ENCODE measurements at regions not wholly inside any gene's neighbourhood (a gene's known extent, or its start where the extent isn't known, plus 50 kb on each side); places are given as distances from the start of the nearest gene placed in this dataset.

DNA sequence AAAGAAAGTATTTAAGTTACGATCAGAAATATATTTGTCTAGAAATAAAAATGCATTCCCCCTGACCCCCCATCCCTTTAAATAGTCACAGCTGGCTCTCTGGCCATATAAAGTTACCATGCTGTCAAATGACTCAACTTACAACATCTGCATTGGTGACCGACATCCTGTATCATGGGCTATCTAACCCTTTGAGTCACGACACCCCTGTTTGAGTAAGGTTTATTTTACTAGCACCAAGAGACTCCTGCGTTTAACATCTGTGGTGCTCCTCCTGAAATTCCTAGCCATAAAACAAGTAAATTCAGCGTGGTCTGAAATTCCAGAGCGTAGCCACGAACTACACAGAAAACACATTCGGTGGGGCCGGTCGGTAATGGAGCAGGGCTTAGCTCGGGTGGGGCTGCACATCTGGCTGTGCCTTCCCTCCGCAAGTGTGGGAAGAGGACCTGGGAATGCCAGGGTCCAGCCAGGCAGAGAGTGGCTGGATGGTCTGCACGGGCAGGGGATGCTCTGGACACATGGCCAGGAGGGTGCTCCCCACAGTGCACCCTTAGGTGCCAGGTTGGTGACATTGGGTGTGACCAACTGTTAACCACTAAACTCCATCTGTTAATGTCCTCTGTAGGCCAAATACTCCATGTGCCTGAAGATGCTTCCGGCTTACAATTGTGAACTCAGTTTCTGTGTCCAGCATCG lies 53.0 kb upstream of the CLDN14 start:
- no peak overlapping the region for H2AFZ ChIP-seq (ENCODE audit: low read depth, low read length, severe bottlenecking)
- H3K27me3 ChIP-seq (ENCODE audit: low read length) = no peaks in the 10 kb centered on the region
- TF ChIP-seq EZH2phosphoT487 (conservative IDR thresholded peaks at IDR 0.05; ENCODE audit: low read length) = no peak
- TF ChIP-seq, protein P1, sequence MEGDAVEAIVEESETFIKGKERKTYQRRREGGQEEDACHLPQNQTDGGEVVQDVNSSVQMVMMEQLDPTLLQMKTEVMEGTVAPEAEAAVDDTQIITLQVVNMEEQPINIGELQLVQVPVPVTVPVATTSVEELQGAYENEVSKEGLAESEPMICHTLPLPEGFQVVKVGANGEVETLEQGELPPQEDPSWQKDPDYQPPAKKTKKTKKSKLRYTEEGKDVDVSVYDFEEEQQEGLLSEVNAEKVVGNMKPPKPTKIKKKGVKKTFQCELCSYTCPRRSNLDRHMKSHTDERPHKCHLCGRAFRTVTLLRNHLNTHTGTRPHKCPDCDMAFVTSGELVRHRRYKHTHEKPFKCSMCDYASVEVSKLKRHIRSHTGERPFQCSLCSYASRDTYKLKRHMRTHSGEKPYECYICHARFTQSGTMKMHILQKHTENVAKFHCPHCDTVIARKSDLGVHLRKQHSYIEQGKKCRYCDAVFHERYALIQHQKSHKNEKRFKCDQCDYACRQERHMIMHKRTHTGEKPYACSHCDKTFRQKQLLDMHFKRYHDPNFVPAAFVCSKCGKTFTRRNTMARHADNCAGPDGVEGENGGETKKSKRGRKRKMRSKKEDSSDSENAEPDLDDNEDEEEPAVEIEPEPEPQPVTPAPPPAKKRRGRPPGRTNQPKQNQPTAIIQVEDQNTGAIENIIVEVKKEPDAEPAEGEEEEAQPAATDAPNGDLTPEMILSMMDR (IDR thresholded peaks at IDR 0.05; ENCODE audit: insufficient read depth, low read length, poor library complexity, severe bottlenecking) = no peak
- no peaks in the 10 kb centered on the region for H3K36me3 ChIP-seq (ENCODE audit: low read length)
- peaks cover 14% of the 10 kb centered on the region for H3F3A ChIP-seq (ENCODE audit: insufficient read depth)
- H3K4me3 ChIP-seq (ENCODE audit: insufficient read depth, low read length, poor library complexity, severe bottlenecking) = no peak overlapping the region
- no peak overlapping the region for H3K4me2 ChIP-seq (ENCODE audit: low read depth, low read length, poor library complexity, severe bottlenecking)
- H4K20me1 ChIP-seq (ENCODE audit: low read depth, low read length) = no peaks in the 10 kb centered on the region
- no peaks in the 10 kb centered on the region for H3K79me2 ChIP-seq (ENCODE audit: insufficient read depth, low read length)
- no peak overlapping the region for H3K9ac ChIP-seq (ENCODE audit: low read length)
- no peak overlapping the region for H3K27ac ChIP-seq (ENCODE audit: low read depth, low read length)
- H3K9me2 ChIP-seq (replicated peaks; ENCODE audit: insufficient read depth, low read length) = no peaks in the 10 kb centered on the region
- H3K9me3 ChIP-seq (ENCODE audit: insufficient read depth, low read length) = no peaks in the 10 kb centered on the region

DNA sequence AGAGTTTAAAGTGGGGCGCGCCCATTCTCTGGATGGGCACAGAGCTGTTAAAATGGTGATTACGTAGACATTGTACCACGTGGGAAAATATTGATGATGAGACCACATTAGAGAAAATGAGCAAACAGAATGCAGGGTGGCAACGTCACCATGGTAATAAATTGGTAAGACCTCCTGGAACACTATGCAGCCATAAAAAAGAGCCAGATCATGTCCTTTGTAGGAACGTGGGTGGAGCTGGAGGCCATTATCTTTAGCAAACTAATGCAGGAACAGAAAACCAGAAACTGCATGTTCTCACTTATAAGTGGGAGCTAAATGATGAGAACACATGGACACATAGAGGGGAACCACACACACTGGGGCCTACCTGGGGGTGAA lies 53.5 kb upstream of the CLDN14 start:
- Histone ChIP-seq H3K27me3 (ENCODE audit: low read length) (no peaks in the 10 kb centered on the region), H3K27ac (ENCODE audit: low read depth, low read length) (no peak overlapping the region), H2AFZ (ENCODE audit: low read depth, low read length, severe bottlenecking) (no peak overlapping the region), H3K9ac (ENCODE audit: low read length) (no peak overlapping the region), H3K36me3 (ENCODE audit: low read length) (no peaks in the 10 kb centered on the region), H3K9me3 (ENCODE audit: insufficient read depth, low read length) (no peaks in the 10 kb centered on the region), H3K79me2 (ENCODE audit: insufficient read depth, low read length) (no peaks in the 10 kb centered on the region), H3K4me3 (ENCODE audit: insufficient read depth, low read length, poor library complexity, severe bottlenecking) (no peak overlapping the region), H4K20me1 (ENCODE audit: low read depth, low read length) (no peaks in the 10 kb centered on the region), H3K4me2 (ENCODE audit: low read depth, low read length, poor library complexity, severe bottlenecking) (no peak overlapping the region), H3K9me2 (replicated peaks; ENCODE audit: insufficient read depth, low read length) (no peaks in the 10 kb centered on the region), H3F3A (ENCODE audit: insufficient read depth) (peaks cover 14% of the 10 kb centered on the region)
- TF ChIP-seq, protein P1 (IDR thresholded peaks at IDR 0.05; ENCODE audit: insufficient read depth, low read length, poor library complexity, severe bottlenecking) = no peak
- no peak for TF ChIP-seq EZH2phosphoT487 (conservative IDR thresholded peaks at IDR 0.05; ENCODE audit: low read length)

DNA sequence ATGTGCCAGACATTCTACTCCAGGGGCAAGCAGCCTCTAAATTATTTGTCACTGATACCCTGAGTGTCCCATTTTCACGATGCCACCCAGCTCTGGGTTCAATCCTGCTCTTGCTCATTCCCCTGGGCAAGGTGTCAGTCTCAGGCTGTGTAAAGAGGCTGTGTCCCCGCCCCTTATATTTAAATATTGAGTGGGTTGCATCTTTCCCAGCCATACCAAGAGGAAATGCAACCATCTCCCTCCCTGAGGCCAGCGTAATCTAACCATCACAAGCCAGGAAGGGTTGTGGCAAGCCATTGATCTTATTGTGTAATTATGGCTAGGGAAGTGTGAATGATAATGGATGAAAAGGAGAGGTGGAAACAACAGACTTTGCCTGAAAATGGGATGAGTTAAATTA lies 54.7 kb upstream of the CLDN14 start:
- Histone ChIP-seq H3K9ac (ENCODE audit: low read length) (peak overlapping the region; percentile 7; the same call in 1 of the 2 replicates), H4K20me1 (ENCODE audit: low read depth, low read length) (no peaks in the 10 kb centered on the region), H3F3A (ENCODE audit: insufficient read depth) (peaks cover 14% of the 10 kb centered on the region), H3K9me3 (ENCODE audit: insufficient read depth, low read length) (no peaks in the 10 kb centered on the region), H3K79me2 (ENCODE audit: insufficient read depth, low read length) (no peaks in the 10 kb centered on the region), H3K9me2 (replicated peaks; ENCODE audit: insufficient read depth, low read length) (no peaks in the 10 kb centered on the region), H3K27ac (ENCODE audit: low read depth, low read length) (peak overlapping the region; percentile 85), H3K27me3 (ENCODE audit: low read length) (no peaks in the 10 kb centered on the region), H3K4me3 (ENCODE audit: insufficient read depth, low read length, poor library complexity, severe bottlenecking) (no peak overlapping the region), H3K4me2 (ENCODE audit: low read depth, low read length, poor library complexity, severe bottlenecking) (peak overlapping the region; percentile 15), H2AFZ (ENCODE audit: low read depth, low read length, severe bottlenecking) (no peak overlapping the region), H3K36me3 (ENCODE audit: low read length) (no peaks in the 10 kb centered on the region)
- no peak for TF ChIP-seq EZH2phosphoT487 (conservative IDR thresholded peaks at IDR 0.05; ENCODE audit: low read length)
- TF ChIP-seq, protein P1 (IDR thresholded peaks at IDR 0.05; ENCODE audit: insufficient read depth, low read length, poor library complexity, severe bottlenecking) = no peak
